ENCODE measurements at regions not wholly inside any gene's neighbourhood (a gene's known extent, or its start where the extent isn't known, plus 50 kb on each side); places are given as distances from the start of the nearest gene placed in this dataset.

DNA sequence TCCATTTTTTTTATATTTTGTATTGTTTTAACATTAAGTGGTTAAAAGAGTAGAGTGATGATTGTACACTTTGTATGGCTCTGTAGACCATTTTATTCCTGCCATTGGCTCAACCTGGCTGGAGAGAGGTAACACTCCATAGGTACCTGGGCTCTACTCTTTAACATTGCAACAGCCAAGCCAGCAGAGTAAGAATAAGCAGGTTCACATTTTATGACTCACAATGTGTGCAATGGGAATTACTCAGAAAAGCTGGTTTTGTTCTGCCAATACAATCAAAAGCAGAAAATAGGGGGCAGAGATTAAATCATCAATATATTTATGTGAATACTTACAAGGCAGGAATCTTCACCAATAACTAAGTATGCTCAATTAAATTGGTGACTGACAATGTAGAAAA is 1324.0 kb downstream of the AMY1C start:
- Histone ChIP-seq H2AFZ (ENCODE audit: insufficient read depth, low read depth, low read length, poor library complexity, severe bottlenecking) (no peak overlapping the region), H4K20me1 (ENCODE audit: insufficient read depth, low read length) (no peaks in the 10 kb centered on the region), H3K27me3 (ENCODE audit: control insufficient read depth in 2 of 2, insufficient read depth in 2 of 2, low read length in 2 of 2) (no peaks in the 10 kb centered on the region), H3K79me2 (ENCODE audit: insufficient read depth, low read length) (no peaks in the 10 kb centered on the region), H3K27ac (ENCODE audit: low read depth in 1 of 2, low read length in 2 of 2) (no peak overlapping the region), H3K9ac (ENCODE audit: insufficient read depth, low read length, poor library complexity, severe bottlenecking) (no peak overlapping the region), H3K4me2 (replicated peaks; ENCODE audit: extremely low read depth, low read length, poor library complexity, severe bottlenecking) (no peak overlapping the region), H3K36me3 (replicated peaks in 1 of 2; ENCODE audit: control insufficient read depth in 1 of 2, insufficient read depth in 2 of 2, low read length in 2 of 2) (no peaks in the 10 kb centered on the region), H3K4me3 (replicated peaks in 1 of 3; ENCODE audit: low read depth in 2 of 3, low read length in 3 of 3) (no peak overlapping the region), H3K4me1 (ENCODE audit: control insufficient read depth in 1 of 2, insufficient read depth in 2 of 2, low read length in 2 of 2) (no peaks in the 10 kb centered on the region), H3K9me3 (replicated peaks in 1 of 2; ENCODE audit: control insufficient read depth in 1 of 2, insufficient read depth in 1 of 2, low read length in 2 of 2) (peaks cover 0 to 19% of the 10 kb centered on the region in 2 donors)
- peaks cover 0 to 1% (median 0%) of the 10 kb centered on the region in 3 donors for H3K27me3 Mint-ChIP-seq (ENCODE audit: low read depth in 3 of 3)
- DNase-seq = no peak
- no peaks in the 10 kb centered on the region for H3K4me1 Mint-ChIP-seq
- intact Hi-C loops (cut with micrococcal nuclease) = no loop called here
- H3K9me3 Mint-ChIP-seq = peaks cover 0 to 10% (median 4%) of the 10 kb centered on the region in 7 donors
- TF ChIP-seq, protein P1, sequence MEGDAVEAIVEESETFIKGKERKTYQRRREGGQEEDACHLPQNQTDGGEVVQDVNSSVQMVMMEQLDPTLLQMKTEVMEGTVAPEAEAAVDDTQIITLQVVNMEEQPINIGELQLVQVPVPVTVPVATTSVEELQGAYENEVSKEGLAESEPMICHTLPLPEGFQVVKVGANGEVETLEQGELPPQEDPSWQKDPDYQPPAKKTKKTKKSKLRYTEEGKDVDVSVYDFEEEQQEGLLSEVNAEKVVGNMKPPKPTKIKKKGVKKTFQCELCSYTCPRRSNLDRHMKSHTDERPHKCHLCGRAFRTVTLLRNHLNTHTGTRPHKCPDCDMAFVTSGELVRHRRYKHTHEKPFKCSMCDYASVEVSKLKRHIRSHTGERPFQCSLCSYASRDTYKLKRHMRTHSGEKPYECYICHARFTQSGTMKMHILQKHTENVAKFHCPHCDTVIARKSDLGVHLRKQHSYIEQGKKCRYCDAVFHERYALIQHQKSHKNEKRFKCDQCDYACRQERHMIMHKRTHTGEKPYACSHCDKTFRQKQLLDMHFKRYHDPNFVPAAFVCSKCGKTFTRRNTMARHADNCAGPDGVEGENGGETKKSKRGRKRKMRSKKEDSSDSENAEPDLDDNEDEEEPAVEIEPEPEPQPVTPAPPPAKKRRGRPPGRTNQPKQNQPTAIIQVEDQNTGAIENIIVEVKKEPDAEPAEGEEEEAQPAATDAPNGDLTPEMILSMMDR (IDR thresholded peaks at IDR 0.05) = no peak
- H3K27ac Mint-ChIP-seq = no peak overlapping the region
- H3K4me3 Mint-ChIP-seq = no peak overlapping the region
- no peaks in the 10 kb centered on the region for H3K36me3 Mint-ChIP-seq

DNA sequence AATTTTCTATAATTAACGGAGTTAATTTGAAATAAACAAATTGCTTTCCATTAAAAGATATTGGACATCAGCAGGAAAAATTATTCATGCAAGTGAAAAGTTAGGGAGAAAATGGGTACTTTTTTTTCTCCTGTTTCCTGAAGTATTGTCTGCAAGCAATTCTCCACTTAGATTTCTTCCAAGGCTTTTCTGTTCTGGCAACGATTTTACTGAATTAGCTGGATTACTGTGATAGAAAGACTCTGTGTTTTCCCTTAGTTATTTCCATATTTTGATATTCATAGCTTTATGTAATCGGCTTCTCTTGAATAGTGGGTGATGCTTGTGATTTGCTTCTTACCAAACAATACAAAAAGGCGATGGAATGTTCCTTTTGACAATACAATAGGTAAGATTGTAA is 1333.9 kb downstream of the AMY1C start:
- Histone ChIP-seq H3K27me3 (ENCODE audit: control insufficient read depth in 2 of 2, insufficient read depth in 2 of 2, low read length in 2 of 2) (no peaks in the 10 kb centered on the region), H2AFZ (ENCODE audit: insufficient read depth, low read depth, low read length, poor library complexity, severe bottlenecking) (no peak overlapping the region), H3K79me2 (ENCODE audit: insufficient read depth, low read length) (no peaks in the 10 kb centered on the region), H3K4me2 (replicated peaks; ENCODE audit: extremely low read depth, low read length, poor library complexity, severe bottlenecking) (no peak overlapping the region), H3K9me3 (replicated peaks in 1 of 2; ENCODE audit: control insufficient read depth in 1 of 2, insufficient read depth in 1 of 2, low read length in 2 of 2) (no peaks in the 10 kb centered on the region), H3K4me1 (ENCODE audit: control insufficient read depth in 1 of 2, insufficient read depth in 2 of 2, low read length in 2 of 2) (no peaks in the 10 kb centered on the region), H3K9ac (ENCODE audit: insufficient read depth, low read length, poor library complexity, severe bottlenecking) (no peak overlapping the region), H3K27ac (ENCODE audit: low read depth in 1 of 2, low read length in 2 of 2) (no peak overlapping the region), H3K36me3 (replicated peaks in 1 of 2; ENCODE audit: control insufficient read depth in 1 of 2, insufficient read depth in 2 of 2, low read length in 2 of 2) (no peaks in the 10 kb centered on the region), H3K4me3 (replicated peaks in 1 of 3; ENCODE audit: low read depth in 2 of 3, low read length in 3 of 3) (no peak overlapping the region), H4K20me1 (ENCODE audit: insufficient read depth, low read length) (no peaks in the 10 kb centered on the region)
- H3K36me3 Mint-ChIP-seq = no peaks in the 10 kb centered on the region
- intact Hi-C loops (cut with micrococcal nuclease) = no loop called here
- peaks cover 0 to 8% (median 0%) of the 10 kb centered on the region in 7 donors for H3K9me3 Mint-ChIP-seq
- no CpG with 5 or more reads among the region's 4 CpGs for WGBS (ENCODE audit: insufficient coverage)
- no peaks in the 10 kb centered on the region for H3K4me1 Mint-ChIP-seq
- TF ChIP-seq, protein P1 (IDR thresholded peaks at IDR 0.05) = no peak
- no peak for DNase-seq
- H3K27me3 Mint-ChIP-seq (ENCODE audit: low read depth in 3 of 3) = peaks cover 0 to 1% (median 0%) of the 10 kb centered on the region in 3 donors
- H3K27ac Mint-ChIP-seq = no peak overlapping the region
- H3K4me3 Mint-ChIP-seq = no peak overlapping the region
